Kidney (tissue), 13 donors: ENCODE measurements at regions not wholly inside any gene's neighbourhood (a gene's known extent, or its start where the extent isn't known, plus 50 kb on each side); places are given as distances from the start of the nearest gene placed in this dataset.

Source experiments
- DNase-seq, 5 donors: peaks; one replicate each; pipeline ENCODE4 v3.0.0-alpha.2; 2013 to 2020
- FAIRE-seq: peaks from 2 replicates; lab custom pipeline; 2012; peaks lifted over from hg19 to GRCh38; lab: Jason Lieb, UNC
- H3K27ac ChIP-seq, 2 donors: one replicate each; pipeline ENCODE4 v1.7.0; 2013; ENCODE audit warnings: low read depth in 2 of 2, low read length in 2 of 2, inconsistent platforms in 1 of 2
- H3K27me3 ChIP-seq: one replicate; pipeline ENCODE4 v1.7.1; 2013; ENCODE audit warnings: low read length, inconsistent platforms; ENCODE audit not compliant: control insufficient read depth, insufficient read depth
- H3K36me3 ChIP-seq, 3 donors: one replicate each; pipeline versions ENCODE4 v1.7.0 to v1.7.1; 2013; ENCODE audit warnings: low read length in 3 of 3, control low read depth in 1 of 3, inconsistent platforms in 1 of 3; ENCODE audit not compliant: insufficient read depth in 3 of 3, control insufficient read depth in 2 of 3
- H3K4me1 ChIP-seq, 3 donors: one replicate each; pipeline versions ENCODE4 v1.7.0 to v1.7.1; 2013; ENCODE audit warnings: low read length in 3 of 3, inconsistent platforms in 1 of 3, low read depth in 1 of 3; ENCODE audit not compliant: control insufficient read depth in 2 of 3, insufficient read depth in 2 of 3
- H3K4me3 ChIP-seq, 3 donors: one replicate each; pipeline versions ENCODE4 v1.7.0 to v1.8.1; 2013; ENCODE audit warnings: low read length in 3 of 3, control low read depth in 1 of 3, inconsistent platforms in 1 of 3
- H3K9ac ChIP-seq, 3 donors: one replicate each; pipeline versions ENCODE4 v1.7.0 to v1.7.1; 2013; ENCODE audit warnings: low read length in 3 of 3, control low read depth in 1 of 3, inconsistent platforms in 1 of 3
- H3K9me3 ChIP-seq, 3 donors: one replicate each; pipeline versions ENCODE4 v1.7.0 to v1.7.1; 2013; ENCODE audit warnings: low read length in 3 of 3, control low read depth in 1 of 3, inconsistent platforms in 1 of 3; ENCODE audit not compliant: control insufficient read depth in 2 of 3, insufficient read depth in 1 of 3
- CTCF ChIP-seq: IDR thresholded peaks from 3 replicates; pipeline ENCODE4 v1.5.1; 2012; ENCODE audit warnings: mild to moderate bottlenecking, moderate library complexity, borderline replicate concordance; ENCODE audit not compliant: insufficient read depth; ENCODE audit errors: extremely low read depth
- intact Hi-C: fragments of 100-400 bp; cut with DNase I; formaldehyde crosslinking; loops from one replicate; pipeline ENCODE4 v1.11.1; 2022
- donor health status: control.
- donor health status: control.
- donor health status: control.
- donor health status: control.
- donor health status: control.
- donor health status: DM: yes; HTN: yes; CAD: no.
- donor health status: Normal renal cell carcinoma (clear cell type).

- FAIRE-seq (no peak), DNase-seq (no peak)
- TF ChIP-seq CTCF = no peak
- Histone ChIP-seq H3K9me3 (no peaks in the 10 kb centered on the region), H3K9ac (no peak overlapping the region), H3K27ac (no peak overlapping the region), H3K4me1 (no peaks in the 10 kb centered on the region), H3K36me3 (no peaks in the 10 kb centered on the region), H3K27me3 (no peaks in the 10 kb centered on the region), H3K4me3 (no peak overlapping the region)
- intact Hi-C loops = no loop called here
These were observed 891.4 kb downstream of the NTRK3 start for GRCh38 chr15:87365186-87365585.

GRCh38 chr15:87362531-87362930 is 894.0 kb downstream of the NTRK3 start:
- TF ChIP-seq CTCF = no peak
- no peaks in the 10 kb centered on the region for H3K9me3 ChIP-seq
- no peaks in the 10 kb centered on the region for H3K27me3 ChIP-seq
- no peaks in the 10 kb centered on the region for H3K4me1 ChIP-seq
- FAIRE-seq (no peak), DNase-seq (no peak)
- no peak overlapping the region for H3K4me3 ChIP-seq
- no peaks in the 10 kb centered on the region for H3K36me3 ChIP-seq
- intact Hi-C loops = no loop called here
- no peak overlapping the region for H3K9ac ChIP-seq
- H3K27ac ChIP-seq = no peak overlapping the region

- Histone ChIP-seq H3K4me3 (no peak overlapping the region), H3K36me3 (no peaks in the 10 kb centered on the region), H3K27ac (no peak overlapping the region), H3K9ac (no peak overlapping the region), H3K4me1 (no peaks in the 10 kb centered on the region), H3K27me3 (no peaks in the 10 kb centered on the region), H3K9me3 (no peaks in the 10 kb centered on the region)
- FAIRE-seq (no peak), DNase-seq (no peak)
- TF ChIP-seq CTCF = no peak
- intact Hi-C loops = no loop called here
These were observed 898.8 kb downstream of the NTRK3 start for GRCh38 chr15:87357637-87358313.

- H3K9ac ChIP-seq = no peak overlapping the region
- no peak overlapping the region for H3K4me3 ChIP-seq
- no peak for TF ChIP-seq CTCF
- no peaks in the 10 kb centered on the region for H3K4me1 ChIP-seq
- no peaks in the 10 kb centered on the region for H3K36me3 ChIP-seq
- FAIRE-seq (no peak), DNase-seq (no peak)
- H3K9me3 ChIP-seq = no peaks in the 10 kb centered on the region
- no peak overlapping the region for H3K27ac ChIP-seq
- intact Hi-C loops = no loop called here
- no peaks in the 10 kb centered on the region for H3K27me3 ChIP-seq
These were observed 900.6 kb downstream of the NTRK3 start for GRCh38 chr15:87355946-87356345.
